ENCODE measurements at regions not wholly inside any gene's neighbourhood (a gene's known extent, or its start where the extent isn't known, plus 50 kb on each side); places are given as distances from the start of the nearest gene placed in this dataset.

- DNase-seq: no peak
Measured at GRCh38 chr4:45636175-45636574, 487.7 kb downstream of the GABRG1 start.

- no peak for DNase-seq
Measured at GRCh38 chr4:45629717-45630116, 494.1 kb downstream of the GABRG1 start.

- no peak for DNase-seq
Measured at GRCh38 chr4:45621971-45622370, 501.9 kb downstream of the GABRG1 start.

DNA sequence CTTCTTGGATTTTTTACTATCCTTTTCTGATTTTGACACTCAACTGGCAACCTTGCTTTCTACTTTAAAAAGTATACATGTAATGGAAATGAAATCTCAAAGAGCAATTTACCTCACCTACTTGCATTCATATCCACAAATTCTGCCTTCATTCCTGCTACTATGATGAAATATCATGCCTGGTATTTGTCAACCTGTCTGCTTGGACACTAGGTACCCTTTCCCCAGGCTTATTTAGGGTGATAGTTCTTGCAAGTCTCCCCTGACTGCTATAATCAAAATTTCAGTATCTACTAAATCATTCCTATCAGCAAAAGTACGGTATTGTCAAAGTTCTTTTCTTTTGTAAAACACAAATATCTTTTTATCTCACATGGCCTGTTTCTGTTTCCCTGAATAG is 503.0 kb downstream of the GABRG1 start:
- DNase-seq: no peak

- no peak for DNase-seq
Measured at GRCh38 chr4:45596379-45597101, 527.3 kb downstream of the GABRG1 start.

DNA sequence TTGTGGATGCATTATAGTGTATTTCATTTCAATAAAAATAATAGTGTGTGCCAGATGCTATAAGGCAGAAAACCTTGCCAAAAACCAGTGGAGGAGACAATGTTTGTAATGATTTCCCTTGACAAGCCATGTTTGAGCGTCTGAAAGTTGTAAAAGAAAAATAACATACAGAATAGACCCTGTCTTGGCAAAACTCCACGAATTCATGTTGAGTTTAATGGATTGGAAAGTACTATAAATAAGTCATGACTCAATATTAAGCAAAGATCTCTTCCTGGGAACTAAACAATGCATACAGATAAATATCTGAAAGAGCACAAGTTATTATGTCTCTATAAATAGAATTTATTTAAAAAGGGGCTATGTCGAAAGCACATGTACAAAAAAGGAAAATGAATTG is 543.5 kb downstream of the GABRG1 start:
- no peak for DNase-seq

DNA sequence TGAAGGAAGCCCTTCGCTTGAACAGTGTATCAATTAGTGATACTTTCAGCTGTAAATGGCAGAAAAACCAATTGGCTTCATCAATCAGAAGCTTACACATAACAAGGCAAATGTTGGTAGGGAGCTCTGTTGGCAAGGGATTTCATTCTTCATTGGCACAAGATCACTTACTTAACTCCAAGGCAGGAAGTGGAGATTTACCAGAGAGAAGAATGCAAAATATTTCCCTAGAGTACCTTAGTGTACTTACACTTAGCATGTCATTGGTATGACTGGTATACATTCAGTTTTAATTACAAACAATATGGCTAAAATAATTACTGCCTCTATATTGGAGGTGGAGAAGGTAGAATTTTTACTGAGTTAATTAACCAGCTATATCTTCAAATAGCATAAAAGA is 545.0 kb downstream of the GABRG1 start:
- no peak for DNase-seq

DNA sequence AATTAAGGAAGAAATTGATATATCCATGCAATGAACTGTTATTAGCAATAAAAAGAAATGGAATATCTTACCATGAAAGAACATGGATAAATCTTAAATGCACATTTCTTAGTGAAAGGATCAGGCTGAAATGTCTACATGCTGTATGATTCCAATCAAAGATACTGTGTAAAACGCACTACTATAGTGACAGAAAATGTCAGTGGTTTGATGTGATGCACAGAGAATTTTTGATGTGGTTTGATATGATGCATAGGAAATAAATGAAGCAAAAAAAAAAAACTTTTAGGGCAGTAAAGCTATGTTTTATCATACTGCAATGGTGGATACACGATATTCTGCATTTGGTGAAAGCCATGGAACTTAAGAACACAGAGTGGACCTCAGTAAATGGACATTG is 547.6 kb downstream of the GABRG1 start:
- no peak for DNase-seq

DNA sequence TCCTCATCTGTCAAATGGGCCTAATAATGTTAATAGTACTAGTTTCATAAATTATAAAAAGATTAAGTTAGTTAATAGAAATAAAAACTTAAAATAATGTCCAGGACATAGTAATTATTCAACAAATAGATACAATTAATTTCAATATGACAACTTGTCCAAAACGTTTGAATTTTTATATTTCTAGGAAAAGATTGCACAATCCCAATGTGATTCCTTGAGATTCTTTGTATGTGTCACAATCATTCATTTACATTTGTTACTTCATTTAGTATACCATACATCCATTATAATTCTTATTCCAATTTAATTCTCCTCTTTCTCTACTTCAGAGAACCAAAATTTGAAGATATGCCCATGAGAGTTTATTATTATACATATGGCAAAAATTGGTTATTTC is 554.2 kb downstream of the GABRG1 start:
- DNase-seq: no peak

DNA sequence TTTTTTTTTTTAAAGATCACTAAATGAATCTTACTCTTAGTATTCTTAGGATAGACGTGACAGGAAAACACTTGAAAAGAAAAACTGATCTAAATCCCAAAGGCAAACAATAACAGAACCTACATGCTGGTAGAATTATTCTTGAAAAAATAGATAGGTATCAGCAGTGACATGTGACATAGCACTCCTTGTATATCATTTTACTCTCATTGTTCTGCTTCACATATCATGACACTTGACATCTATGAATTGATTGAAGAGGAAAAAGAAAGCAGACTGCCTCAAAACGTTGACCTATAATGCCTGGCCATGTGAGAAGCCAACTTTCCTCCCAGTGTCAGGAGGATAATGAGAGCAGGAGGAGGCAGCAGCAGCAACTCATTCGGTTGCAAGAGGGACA is 555.2 kb downstream of the GABRG1 start:
- no peak for DNase-seq

DNA sequence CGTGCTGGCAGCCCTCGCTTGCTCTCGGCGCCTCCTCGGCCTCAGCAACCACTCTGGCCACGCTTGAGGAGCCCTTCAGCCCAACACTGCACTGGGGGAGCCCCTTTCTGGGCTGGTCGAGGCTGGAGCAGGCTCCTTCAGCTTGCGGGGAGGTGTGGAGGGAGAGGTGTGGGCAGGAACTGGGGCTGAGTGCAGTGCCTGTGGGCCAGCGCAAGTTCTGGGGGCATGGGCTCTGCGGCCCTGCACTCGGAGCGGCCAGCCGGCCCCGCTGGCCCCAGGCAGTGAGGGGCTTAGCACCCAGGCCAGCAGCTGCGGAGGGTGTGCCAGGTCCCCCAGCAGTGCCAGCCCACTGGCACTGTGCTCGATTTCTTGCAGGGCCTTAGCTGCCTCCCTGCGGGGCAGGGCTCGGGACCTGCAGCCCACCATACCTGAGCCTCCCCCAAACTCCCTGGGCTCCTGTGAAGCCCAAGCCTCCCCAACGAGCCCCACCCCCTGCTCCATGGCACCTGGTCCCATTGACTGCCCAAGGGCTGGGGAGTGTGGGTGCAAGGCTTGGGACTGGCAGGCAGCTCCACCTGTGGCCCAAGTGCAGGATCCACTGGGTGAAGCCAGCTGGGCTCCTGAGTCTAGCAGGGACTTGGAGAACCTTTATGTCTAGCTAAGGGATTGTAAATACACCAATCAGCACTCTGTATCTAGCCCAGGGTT is 556.8 kb downstream of the GABRG1 start:
- DNase-seq: no peak

DNA sequence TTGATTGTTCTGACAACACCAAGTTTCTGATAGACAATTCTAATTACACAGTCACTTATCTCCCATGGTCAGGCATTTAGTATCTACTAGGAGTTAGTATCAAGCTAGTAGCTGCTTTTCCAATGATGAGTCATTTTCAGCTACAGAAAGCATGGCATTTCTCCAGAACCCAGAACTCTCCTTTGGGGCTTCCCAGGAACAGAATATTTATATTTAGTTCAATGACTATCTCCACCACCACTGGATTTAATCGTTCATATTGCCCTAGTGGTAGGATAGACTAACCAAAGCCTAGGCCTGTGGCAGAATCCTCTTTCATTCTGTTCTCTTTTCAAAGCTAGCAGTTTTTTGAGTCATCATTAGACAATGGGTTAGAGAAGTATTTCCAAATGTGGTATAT is 569.4 kb downstream of the GABRG1 start:
- DNase-seq: no peak

GRCh38 chr4:45550766-45551366 is 573.0 kb downstream of the GABRG1 start:
- no peak for DNase-seq

- no peak for DNase-seq
Measured at GRCh38 chr4:45539142-45539814, 584.6 kb downstream of the GABRG1 start.

DNA sequence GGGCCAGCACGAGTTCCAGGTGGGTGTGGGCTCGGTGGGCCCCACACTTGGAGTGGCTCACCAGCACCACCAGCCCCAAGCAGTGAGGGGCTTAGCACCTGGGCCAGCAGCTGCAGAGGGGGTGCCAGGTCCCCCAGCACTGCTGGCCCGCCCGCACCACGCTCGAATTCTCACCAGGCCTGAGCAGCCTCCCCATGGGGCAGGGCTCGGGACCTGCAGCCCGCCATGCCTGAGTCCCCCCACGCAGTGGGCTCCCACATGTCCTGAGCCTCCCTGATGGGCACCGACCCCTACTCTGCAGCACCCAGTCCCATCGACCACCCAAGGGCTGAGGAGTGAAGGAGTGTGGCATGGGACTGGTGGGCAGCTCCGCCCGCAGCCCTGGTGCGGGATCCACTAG is 593.4 kb downstream of the GABRG1 start:
- no peak for DNase-seq

DNA sequence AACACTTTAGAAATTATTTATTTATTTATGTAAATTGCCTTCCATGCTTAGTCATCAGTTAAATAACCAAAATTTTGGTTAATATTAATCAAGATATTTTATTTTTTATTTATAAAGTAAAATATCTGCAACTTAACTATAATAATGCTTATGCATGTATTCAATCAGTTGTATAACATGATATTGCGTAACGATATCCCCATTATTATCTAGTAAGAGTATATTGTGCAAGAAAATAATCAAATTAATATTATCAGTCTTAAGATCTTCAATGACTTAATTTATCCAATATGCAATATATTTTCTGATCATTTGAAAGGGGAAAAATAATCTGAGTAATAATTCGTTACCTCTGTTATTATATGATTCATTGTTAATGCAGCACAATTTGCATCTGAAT is 596.7 kb downstream of the GABRG1 start:
- DNase-seq: no peak

DNA sequence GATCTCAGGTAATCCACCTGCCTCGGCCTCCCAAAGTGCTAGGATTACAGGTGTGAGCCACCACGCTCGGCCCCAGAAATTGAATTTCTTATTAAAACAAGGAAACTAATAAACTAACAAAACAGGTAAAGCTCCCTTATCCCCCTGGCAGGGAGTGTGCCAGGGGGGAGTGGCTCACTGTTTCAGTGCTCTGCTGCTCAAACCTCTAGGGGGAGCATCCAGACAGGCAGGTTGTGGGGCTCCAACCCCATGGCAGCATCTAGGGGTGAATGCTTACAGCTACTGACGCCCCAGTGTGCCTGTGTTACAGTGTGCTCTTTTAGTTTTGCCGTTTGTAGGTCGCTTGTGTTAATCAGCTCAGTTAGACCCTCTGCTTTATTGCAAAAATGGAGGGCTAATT is 605.0 kb downstream of the GABRG1 start:
- no peak for DNase-seq

- no peak for DNase-seq
Measured at GRCh38 chr4:45502471-45502870, 621.4 kb downstream of the GABRG1 start.

DNA sequence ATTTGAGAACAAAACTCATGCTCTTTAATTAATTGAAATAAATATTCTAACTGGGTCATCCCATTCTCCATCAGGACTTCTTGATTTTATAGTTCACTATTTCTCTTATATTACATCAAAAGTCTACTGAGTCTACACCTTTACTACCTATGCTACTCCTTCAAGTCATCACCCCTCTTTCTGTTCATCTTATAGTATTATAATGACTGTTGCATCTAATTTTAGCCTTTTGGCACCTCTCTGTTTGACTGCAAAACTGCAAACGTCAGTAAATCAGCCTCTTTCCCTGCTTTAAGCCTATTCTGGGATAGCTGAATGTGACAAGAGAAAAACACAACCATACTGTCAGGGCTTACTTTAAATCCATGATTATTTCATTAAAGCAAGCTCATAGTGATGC is 639.1 kb downstream of the GABRG1 start:
- no peak for DNase-seq

DNA sequence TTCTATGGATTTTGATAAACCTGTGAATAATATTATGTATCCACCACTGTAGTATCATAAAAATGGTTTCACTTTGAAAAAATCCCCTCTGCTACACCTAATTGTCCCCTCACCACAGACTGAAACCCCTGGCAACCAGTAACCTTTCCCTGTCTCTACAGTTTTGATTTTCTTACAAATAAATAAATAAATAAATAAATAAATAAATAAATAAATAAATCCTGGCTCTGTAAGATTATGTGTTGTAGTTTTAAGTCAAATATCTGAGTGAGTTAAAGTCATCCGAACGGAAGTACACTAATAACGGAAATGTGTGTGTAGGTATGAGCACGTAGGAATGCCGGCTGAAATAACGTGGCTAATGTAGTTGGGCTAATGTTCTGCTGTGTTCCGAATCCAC is 641.5 kb downstream of the GABRG1 start:
- DNase-seq: no peak

DNA sequence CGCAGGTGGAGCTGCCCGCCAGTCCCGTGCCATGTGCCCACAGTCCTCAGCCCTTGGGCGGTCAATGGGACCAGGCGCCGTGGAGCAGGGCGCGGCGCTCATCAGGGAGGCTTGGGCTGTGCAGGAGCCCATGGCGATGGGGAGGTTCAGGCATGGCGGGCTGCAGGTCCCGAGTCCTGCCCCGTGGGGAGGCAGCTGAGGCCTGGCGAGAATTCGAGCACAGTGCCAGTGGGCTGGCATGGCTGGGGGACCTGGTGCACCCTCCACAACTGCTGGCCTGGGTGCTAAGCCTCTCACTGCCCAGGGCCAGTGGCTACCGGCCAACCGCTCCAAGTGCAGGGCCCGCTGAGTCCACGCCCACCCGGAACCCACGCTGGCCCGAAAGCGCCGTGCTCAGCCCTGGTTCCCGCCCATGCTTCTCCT is 646.5 kb downstream of the GABRG1 start:
- no peak for DNase-seq

GRCh38 chr4:45475548-45475947 is 648.3 kb downstream of the GABRG1 start:
- peak; percentile 47 to 59 for DNase-seq

GRCh38 chr4:45472490-45472889 is 651.4 kb downstream of the GABRG1 start:
- DNase-seq: no peak

DNA sequence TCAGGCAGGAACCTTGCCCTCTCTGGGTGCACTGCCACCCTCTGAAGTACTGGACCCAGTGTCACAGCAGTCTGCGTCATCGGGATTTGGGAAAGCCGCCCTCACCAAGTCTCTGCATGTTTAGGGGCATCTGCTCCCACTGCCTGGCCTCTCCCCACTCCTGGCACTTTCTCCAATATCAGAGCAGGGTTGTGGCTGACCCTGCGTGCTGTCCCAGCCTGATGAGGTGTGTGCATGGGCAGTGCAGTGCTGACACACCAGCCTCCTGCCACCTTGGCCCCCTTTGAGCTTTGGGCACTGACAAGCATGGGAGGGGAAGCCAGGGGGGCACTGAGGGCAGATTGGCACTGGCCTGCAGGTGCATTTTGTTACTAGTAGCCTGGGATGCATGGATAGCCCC is 652.5 kb downstream of the GABRG1 start:
- no peak for DNase-seq

Data from Kasumi-1 (cell line).